GM21447 (cell line): ENCODE measurements at regions not wholly inside any gene's neighbourhood (a gene's known extent, or its start where the extent isn't known, plus 50 kb on each side); places are given as distances from the start of the nearest gene placed in this dataset.

Experiments used
- ATAC-seq: cut with Tn5 transposase; IDR thresholded peaks from one replicate; pipeline ENCODE4 v1.9.1; 2021; ENCODE audit not compliant: unreplicated experiment

DNA sequence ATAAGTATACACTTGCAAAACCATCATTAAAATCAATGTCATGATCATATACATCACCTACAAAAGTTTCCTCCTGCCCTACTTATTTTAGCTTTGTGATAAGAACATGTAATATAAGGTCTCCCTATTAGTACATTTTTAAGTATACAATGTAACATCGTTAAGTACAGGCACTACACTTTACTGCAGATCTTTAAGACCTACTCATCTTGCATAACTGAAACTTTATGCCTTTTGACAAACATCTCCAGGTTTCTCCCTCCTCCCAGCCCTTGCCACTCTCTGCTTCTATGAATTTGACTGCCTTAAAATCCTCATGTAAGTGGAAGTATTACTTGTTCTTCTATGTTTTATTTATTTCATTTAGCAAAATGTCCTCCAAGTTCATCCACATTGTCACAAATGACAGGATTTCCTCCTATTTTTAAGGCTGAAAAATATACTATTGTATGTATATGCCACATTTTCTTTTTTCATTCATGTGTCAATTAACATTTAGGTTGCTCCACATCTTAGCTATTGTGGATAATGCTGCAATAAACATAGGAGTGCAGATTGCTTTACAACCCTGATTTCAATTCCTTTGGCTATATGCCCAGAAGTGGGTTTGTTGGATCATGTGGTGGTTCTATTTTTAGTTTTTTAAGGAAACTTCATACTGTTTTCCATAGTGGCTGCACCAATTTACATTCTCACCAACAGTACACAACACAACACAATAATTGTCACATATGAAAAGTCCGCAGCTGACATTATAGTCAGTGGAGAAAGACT, 471.1 kb upstream of the ANO3 start:
- ATAC-seq: no peak

DNA sequence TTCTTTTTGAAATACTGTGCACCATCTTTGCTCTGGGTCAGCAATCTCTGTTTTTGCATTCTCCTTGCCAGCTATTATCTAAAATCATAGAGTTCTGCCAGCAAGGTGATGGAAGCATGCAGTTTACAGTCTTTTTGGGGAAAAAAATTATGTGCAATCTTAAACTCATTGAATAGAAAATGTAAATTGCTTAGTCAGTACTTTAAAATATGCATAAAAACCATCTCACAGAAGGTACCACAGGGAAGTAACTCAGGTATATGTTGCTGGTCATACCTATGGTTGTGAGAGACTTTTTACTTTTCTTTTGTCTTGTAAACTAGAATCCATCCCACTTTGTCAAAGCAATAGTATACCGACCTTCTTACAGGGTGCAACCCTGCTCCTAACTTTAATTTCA, 469.8 kb upstream of the ANO3 start:
- ATAC-seq: no peak

DNA sequence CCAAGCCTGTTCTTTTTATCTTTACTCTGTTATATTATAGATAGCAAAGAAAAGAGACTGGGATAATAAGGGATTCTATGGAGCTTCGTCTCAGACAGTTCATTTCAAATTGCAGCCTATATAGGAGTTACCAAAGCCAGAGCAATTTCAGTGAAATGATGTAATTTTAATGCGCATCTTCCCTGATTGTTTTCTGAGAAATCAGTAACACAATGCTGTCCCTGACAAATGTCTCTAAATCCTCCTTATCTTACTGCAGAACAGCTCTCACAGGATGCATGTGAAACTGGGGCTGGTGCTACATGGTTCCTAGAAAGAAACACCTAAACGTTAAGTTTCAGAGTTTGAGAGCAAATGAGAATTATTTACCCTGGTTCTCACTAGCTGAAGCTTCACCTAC, 467.9 kb upstream of the ANO3 start:
- no peak for ATAC-seq

DNA sequence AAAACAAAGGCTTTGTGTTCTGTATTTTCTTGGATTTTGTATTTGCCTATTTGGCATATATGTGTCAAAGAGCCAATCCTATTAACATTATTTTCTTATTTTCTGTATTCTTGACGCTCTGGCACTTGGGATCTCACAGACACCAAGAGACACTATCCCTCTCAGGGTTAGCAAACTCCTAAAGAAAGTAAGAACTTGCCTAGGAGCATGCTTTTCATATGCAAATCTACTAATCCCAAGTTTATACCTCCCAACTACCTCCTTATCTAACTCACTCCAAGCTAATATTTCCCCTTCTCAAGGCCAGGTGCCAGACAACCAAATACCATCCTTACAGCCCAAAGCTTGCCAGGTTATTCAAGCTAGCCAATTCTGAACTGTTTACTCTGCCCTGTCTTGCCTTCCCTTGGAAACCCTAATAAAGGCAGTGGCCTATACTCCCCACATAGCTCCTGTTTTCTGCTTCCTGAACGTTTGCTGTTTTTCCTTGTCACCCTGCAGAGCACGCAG, 455.4 kb upstream of the ANO3 start:
- no peak for ATAC-seq

DNA sequence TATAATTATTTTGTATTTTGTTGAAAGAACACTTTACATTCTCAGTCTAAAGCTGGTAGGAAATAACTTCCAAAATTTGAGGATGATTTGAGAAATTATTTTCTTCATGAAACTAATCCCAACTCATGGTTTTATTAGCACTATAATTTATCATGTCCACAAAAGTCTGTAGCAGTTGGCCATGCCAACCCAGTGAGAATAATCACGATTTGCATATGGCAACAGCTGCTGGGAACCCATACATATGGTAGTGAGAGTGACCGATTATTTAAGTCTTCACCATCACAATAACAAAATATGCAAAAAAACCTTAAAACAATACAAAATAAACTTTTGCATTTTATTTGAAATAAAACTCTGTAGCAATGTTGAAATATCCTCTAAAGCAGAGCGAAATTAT, 445.9 kb upstream of the ANO3 start:
- ATAC-seq: no peak

DNA sequence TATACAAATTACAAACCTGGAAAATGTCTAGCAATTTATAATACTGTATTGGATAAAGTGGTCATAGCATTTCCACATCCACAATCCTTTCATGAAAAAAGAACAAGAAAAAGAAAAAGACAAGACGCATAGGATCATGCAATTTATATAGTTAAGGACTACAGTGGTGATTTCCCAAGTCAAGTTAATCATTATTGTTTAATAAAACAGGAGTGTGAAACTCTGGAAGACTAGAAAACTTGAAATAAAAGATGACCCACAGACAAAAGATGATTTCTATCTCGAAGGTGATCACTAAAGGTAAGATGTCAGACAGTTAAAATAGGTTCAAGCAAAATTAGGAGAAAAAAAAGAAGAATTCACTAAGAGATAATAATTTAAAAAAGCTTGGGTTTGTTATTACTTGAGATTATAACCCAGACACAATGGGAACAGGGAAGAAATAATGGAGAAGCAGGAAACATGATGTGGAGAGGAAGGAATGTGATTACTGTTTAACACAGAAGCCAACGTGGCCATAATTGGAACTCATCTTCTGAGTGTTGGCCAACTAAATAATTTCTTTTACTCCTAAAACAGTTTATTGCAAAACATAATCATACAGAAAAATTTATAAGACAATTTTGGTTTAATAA, 441.2 kb upstream of the ANO3 start:
- no peak for ATAC-seq

DNA sequence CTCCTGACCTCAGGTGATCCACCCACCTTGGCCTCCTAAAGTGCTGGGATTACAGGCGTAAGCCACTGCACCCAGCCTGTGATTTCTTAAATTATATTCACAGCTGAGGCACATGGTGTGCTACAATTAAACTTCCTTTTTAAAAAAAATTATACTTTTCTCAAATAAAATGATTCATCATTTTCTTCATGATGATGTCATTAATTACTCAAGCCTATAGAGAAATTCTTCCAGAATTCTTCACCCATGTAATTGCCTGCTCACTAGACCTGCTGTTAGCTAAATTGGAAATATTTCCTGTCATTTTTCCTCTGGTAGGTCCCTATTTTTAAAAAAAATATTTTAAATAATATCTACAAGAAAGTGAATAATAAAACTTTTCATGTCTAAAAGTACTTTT, 440.0 kb upstream of the ANO3 start:
- no peak for ATAC-seq

DNA sequence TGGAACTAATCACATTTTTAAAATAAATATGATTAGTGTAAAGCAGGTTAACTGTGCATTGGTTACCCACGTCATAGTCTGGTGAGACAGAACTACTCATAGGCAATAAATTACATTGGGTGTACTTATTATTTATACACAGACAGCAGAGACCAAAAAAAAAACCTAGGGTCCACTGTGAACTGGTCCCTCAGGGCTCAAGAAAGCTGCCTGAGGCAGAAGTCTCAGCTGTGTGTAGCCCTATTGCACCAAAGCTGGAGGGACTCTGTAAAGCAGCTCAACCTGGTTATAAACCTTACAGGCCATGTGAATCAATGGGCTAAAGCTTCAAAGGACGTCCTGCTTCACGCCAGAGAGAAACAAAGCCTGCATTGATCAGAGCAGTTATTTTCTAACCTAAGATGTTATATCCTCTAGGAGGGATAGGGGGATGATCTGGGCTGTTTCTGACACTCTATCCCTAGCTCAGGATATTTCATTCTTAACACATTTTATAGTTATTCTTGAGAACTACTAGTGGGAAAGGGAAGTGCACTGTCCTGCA, 432.2 kb upstream of the ANO3 start:
- ATAC-seq: no peak

DNA sequence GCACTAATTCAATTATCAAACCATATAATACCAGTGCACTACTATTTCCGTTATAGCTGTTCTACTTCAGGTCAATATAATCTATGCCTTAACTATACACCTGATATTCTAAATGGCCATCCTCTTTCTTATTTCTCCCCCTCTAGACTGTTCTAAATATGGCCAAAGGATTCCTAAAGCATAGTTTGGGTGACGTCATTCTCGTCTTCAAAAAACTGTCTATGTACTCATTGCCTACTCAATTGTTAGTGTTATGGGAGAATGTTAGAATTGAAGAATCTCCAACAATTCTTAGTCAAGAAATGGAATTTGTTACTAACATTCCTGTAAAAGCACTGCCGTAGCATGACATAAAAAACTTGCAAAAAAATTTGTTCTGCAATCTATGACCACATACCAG, 431.1 kb upstream of the ANO3 start:
- no peak for ATAC-seq

DNA sequence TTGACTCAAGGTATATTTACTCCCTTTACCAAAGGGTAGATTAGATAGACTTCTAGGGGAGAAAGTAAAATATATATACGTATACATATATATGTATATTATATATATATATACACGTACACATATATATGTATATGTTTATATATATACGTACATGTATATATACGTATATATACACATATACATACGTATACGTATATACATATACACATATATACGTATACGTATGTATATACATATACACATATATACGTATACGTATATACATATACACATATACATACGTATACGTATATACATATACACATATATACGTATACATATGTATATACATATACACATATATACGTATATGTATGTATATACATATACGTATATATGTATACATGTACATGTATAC, 430.5 kb upstream of the ANO3 start:
- no peak for ATAC-seq

DNA sequence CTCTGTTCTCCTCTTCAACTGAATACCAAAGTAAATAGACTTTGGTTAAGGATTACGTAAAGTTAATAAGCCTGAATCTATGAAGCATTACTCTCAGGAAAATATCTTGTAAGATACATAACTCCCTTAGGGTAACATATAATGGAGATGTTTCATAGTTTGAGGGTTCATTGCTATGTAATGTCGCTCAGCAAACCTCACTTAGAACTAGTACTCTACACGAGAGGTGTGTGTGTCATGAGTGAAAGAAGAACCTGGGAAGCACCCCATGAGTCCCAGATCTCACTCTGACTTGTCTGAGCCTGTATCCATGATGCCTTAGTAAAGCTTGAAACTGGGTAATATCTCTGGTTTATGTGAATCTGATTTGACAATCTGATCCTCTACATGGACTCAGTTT, 429.5 kb upstream of the ANO3 start:
- ATAC-seq: no peak

DNA sequence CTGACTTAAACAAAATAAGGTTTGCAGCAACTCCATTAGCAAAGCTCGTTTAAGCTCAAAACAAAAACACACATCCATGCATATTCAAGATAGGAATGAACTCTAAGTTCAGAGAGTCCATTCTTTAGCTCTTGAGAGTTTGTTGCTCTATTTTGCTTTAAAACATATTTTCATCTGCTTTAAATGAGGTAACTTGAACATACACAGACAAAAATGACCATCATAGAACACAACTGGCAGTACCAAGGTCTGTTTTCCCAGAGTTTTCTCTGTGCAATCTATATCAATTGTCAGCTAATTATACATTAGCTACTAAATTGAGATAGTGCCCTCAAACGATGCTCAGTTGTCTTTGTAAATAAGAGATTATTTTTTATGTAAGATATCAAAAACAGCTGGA, 423.2 kb upstream of the ANO3 start:
- ATAC-seq: no peak

DNA sequence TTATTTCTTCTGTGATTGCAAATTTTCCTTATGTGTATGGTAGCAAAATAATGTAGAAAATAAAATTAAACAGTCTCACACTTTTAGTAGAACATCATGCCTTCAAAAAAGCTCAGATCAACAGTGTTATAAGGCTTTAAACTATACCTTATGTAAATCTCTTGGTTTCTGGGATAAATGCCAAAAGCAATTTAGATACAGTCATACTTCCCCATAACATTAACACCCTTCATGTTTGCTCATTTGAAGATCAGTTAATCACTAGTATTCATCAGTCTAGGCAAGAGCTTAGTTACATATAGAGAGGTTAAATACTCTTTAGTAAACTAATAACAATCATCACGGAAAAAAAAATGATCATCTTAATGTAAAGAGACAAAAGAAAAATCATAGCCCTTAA, 421.8 kb upstream of the ANO3 start:
- no peak for ATAC-seq

DNA sequence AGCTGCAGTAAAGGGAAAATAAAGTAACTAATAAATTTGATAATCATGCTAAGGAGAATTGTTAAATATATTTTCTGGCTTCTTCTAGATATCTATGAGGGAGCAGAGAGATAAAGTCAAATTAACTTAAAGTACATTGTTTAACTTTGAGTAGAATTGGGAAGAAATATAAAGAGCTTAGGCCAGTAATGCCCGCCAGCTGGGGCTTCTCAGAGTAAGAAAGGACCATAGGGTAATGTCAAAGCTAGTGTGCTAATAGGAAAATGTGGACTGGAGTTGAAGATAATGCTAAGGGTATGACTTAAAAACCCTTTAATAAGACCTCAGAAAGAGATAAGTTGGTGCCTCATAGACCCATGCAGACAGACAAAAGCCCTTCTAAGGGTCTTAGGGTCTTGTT, 411.6 kb upstream of the ANO3 start:
- no peak for ATAC-seq

DNA sequence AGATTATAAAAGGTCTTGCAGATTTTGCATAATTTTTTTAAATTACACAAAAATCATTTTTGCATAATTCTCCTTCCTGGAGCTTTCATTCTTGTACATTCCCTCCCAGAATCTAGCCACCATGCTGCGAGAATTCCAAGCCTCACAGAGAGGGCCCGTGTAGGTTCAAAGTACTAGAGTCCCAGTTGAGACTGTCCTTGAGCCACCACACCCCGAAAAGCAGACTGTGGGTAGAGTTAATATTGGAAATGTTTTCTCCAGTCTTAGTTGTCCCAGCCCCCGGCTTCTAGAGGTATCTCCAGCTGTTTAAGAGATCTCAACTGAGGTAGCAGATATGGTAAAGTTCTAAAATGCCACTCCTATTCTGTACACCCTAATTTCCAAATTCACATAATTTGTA, 407.3 kb upstream of the ANO3 start:
- no peak for ATAC-seq

DNA sequence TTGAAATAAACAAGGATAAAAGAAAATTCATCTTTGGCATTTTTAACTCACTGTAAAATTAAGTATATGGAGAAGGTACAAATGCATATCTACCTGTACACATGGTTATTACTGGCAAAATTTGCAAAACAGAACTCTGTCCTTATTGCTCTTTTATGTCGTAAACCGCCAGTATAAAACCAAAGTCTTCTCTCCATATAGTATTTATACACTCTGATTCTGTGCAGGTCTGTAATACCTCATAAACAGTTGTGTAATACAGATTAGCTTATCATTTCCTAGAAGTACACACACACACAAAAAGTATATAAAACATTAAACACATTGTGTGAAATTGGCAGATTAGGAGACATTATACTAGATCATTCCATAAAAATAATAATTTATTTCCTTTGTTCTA, 406.6 kb upstream of the ANO3 start:
- ATAC-seq: no peak

DNA sequence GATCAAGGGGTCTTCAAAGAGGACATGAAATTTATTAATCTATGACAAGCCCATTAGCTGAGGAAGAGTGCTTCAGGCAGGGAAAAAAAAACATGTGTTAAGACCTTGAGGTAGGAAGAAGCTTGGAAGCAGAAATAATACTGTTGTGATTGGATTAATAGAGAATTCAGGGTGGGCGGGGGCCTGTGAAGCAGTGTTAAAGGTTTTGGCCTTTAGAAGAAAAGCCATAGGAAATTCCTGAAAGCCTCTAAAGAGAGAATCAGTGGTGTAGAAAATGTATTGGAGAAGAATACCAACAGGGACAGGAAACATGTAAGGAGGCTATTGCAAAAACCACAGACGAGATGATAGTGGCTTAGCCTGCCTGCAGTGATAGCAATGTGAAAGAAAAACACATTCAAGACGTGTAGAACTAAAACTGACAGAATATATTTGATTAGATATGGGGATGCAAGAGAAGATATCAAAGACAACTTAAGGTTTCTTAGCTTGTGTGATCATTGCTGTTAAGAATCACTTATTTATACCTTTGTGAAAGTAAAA, 404.4 kb upstream of the ANO3 start:
- no peak for ATAC-seq

DNA sequence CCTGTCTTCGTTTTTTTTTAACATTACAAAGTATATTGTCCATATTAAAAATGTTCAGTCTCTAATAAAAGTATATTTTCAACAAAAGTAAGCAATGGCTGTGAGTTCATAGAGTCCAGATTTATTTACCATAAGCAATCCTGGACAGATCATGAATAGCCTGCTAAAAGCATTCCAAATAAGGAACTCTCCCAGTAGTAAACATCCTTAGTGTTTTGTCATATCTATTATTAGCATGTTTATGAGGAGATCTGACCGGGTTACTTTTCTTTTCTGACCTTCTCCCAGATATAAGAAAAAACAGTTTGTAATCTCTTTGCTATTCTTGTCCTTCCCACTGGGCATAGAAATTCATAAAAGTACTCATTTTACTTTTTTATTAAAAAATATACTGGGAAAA, 403.9 kb upstream of the ANO3 start:
- no peak for ATAC-seq

DNA sequence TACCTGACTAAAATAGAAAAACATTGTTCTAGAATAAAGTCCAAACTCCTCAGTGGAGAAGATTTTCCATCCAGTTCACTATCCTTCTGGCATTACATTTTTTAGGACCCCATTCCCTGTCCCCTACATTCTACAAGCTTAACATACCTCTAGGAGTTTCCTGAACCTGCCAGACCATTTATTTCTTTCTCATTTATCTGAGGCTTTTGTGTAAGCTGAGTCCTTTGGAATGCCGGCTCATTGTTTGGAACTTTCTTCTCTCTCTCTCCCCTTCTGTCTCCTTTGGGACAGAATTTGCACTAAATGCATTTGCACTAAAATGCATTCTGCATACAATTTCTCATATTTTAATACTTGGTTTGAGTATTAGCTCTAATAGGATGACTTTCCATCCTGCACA, 393.0 kb upstream of the ANO3 start:
- no peak for ATAC-seq

DNA sequence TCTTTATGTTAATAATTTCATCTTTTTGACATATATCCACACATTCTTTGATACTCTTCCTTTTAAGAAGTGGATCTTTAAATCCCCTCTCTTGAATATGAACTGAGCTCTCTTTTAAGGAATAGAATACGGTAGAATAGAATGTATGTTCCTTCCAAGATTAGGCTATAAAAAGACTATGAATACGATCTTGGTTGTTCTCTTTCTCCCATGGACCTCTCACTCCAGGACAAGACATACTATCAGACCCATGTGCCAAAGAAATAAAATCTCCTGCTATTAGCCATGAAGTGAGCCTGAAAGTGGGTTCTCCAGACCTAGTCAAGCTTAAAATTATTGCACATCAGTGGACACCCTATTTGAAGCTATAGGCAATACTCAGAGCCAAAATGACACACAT, 392.2 kb upstream of the ANO3 start:
- no peak for ATAC-seq

DNA sequence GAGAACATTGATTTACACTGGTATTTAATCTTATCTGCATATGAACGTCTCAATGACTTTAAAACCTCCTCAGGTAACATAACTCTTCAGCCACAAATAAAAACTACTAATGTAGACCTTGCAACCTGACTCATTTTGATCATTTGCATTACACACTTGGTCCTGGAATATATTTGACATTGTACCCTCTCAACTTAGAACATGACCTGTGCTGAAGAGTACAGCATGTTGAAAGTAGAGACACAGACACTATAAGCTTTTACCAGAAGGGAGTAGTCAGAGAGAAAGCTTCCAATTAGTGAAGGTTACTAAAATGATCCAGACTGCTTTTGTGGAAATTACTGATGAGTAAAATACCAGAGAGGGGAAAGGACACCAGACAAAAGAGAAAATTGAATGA, 390.6 kb upstream of the ANO3 start:
- ATAC-seq: no peak

DNA sequence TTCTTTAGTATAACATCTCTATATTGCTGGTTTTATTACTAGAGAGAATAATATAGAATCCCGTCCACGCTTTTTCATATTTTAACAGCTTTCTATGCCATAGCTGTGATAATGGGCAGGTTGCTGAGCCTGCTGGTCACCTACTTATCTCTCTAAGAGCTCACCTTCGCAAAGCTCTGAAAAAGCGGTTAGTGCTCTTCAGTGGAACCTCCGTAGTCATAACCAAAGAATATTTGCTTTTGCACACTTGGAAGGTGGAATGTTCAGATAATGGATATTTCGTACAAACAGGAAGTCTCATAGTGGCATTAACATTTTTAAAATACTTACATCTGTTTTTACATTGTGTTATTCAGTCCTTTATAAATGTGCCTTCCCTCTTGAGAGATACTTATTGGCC, 388.9 kb upstream of the ANO3 start:
- ATAC-seq: no peak
